Calu3 (cell line): ENCODE measurements at regions not wholly inside any gene's neighbourhood (a gene's known extent, or its start where the extent isn't known, plus 50 kb on each side); places are given as distances from the start of the nearest gene placed in this dataset.
A peak's percentile ranks its signal among the peaks of the same experiment; 100 is the strongest.

ENCODE experiments used
- BruUV-seq: library from RNA; stranded (reverse); fragments of 400-500 nt; replicated peaks from 2 replicates; lab custom pipeline; 2021; lab: Mats Ljungman, UMichigan
- CTCF ChIA-PET: fragments of 300-600 bp; sonication (Branson Sonifier 250); formaldehyde crosslinking; loops from one replicate; lab custom pipeline; 2022; ENCODE audit warnings: antibody characterized with exemption; lab: Charles Lee
- DNase-seq: peaks from one replicate; pipeline ENCODE4 v3.0.0; 2022
- H3K27ac Mint-ChIP-seq: one replicate; pipeline ENCODE4 v1.8.0; 2022; ENCODE audit warnings: mixed read lengths; ENCODE audit not compliant: unreplicated experiment
- H3K27me3 Mint-ChIP-seq: one replicate; pipeline ENCODE4 v1.8.0; 2022; ENCODE audit warnings: mixed read lengths; ENCODE audit not compliant: unreplicated experiment
- H3K36me3 Mint-ChIP-seq: one replicate; pipeline ENCODE4 v1.8.0; 2022; ENCODE audit warnings: mild to moderate bottlenecking, moderate library complexity, mixed read lengths; ENCODE audit not compliant: insufficient read depth, unreplicated experiment
- H3K4me1 Mint-ChIP-seq: one replicate; pipeline ENCODE4 v1.8.0; 2022; ENCODE audit warnings: mild to moderate bottlenecking, low read depth, mixed read lengths; ENCODE audit not compliant: unreplicated experiment
- H3K4me3 Mint-ChIP-seq: one replicate; pipeline ENCODE4 v1.8.0; 2022; ENCODE audit warnings: mild to moderate bottlenecking, low read depth, moderate library complexity, mixed read lengths; ENCODE audit not compliant: unreplicated experiment
- H3K9me3 Mint-ChIP-seq: one replicate; pipeline ENCODE4 v1.8.0; 2022; ENCODE audit warnings: low read depth, mixed read lengths; ENCODE audit not compliant: unreplicated experiment
- intact Hi-C: fragments of 100-400 bp; cut with micrococcal nuclease; formaldehyde crosslinking; loops from one replicate; pipeline ENCODE4 v1.10.0; 2022; ENCODE audit not compliant: unreplicated experiment
- TF ChIP-seq, protein P1 (sequence below): fragments of 200-600 bp; IDR thresholded peaks from one replicate; pipeline ENCODE4 v1.8.0; 2022; ENCODE audit warnings: antibody characterized with exemption; ENCODE audit not compliant: unreplicated experiment

DNA sequence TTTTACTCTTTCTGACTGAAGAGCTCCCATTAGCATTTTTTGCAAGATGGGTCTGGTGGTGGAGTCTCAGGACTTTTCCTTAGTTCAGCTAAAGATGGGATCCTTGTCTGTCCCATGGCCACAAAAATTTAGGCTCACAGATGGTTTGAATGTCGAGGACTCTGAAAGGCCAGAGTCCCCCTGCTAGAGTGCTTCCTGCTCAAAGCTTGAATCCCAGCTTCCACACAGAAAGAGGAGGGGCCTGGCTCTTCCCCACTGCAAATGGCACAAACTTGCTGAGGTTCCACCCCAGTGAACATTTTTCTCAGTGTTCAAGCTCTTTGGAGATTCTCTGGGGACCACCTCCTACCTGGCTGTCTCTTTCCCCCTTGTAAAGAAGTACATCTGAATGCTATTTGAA, 64.7 kb upstream of the UGT2B15 start:
- Mint-ChIP-seq H3K9me3 (peaks cover 6% of the 10 kb centered on the region), H3K4me3 (no peak overlapping the region), H3K4me1 (peaks cover 45% of the 10 kb centered on the region), H3K36me3 (peaks cover 3% of the 10 kb centered on the region), H3K27me3 (no peaks in the 10 kb centered on the region), H3K27ac (peak overlapping the region; percentile 61)
- BruUV-seq: no TSS peak
- CTCF ChIA-PET: interaction anchor here (1.7 kb wide), 1 partner anchor 10 kb away, joined by 7 read pairs; no protein-coding TSS in a partner anchor
- TF ChIP-seq, protein P1, sequence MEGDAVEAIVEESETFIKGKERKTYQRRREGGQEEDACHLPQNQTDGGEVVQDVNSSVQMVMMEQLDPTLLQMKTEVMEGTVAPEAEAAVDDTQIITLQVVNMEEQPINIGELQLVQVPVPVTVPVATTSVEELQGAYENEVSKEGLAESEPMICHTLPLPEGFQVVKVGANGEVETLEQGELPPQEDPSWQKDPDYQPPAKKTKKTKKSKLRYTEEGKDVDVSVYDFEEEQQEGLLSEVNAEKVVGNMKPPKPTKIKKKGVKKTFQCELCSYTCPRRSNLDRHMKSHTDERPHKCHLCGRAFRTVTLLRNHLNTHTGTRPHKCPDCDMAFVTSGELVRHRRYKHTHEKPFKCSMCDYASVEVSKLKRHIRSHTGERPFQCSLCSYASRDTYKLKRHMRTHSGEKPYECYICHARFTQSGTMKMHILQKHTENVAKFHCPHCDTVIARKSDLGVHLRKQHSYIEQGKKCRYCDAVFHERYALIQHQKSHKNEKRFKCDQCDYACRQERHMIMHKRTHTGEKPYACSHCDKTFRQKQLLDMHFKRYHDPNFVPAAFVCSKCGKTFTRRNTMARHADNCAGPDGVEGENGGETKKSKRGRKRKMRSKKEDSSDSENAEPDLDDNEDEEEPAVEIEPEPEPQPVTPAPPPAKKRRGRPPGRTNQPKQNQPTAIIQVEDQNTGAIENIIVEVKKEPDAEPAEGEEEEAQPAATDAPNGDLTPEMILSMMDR: no peak
- intact Hi-C loops: no loop called here
- DNase-seq: no peak

DNA sequence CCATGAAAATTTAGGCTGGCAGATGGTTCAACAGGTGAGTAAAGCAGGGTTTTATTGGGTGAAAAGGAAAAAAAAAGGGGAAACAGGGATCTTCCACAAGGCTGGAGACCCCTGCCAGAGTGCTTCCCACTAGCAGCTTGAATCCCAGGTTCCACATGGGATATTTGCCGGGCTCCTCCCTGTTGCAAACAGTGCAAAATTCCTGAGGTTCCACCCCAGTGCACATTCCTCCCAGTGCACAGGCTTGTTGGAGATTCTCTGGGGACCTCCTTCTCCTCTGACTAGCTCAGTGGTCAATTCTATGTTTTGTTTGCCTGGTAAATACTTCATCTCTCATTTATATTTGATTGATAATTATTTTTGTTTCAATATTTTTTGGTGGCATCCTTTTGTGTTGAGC, 66.4 kb upstream of the UGT2B15 start:
- Mint-ChIP-seq H3K4me1 (peaks cover 45% of the 10 kb centered on the region), H3K9me3 (peaks cover 2% of the 10 kb centered on the region), H3K27ac (no peak overlapping the region), H3K4me3 (no peak overlapping the region), H3K27me3 (no peaks in the 10 kb centered on the region), H3K36me3 (peaks cover 3% of the 10 kb centered on the region)
- no peak for DNase-seq
- BruUV-seq: no TSS peak
- TF ChIP-seq, protein P1: no peak
- CTCF ChIA-PET: no interaction called here
- intact Hi-C loops: no loop called here

DNA sequence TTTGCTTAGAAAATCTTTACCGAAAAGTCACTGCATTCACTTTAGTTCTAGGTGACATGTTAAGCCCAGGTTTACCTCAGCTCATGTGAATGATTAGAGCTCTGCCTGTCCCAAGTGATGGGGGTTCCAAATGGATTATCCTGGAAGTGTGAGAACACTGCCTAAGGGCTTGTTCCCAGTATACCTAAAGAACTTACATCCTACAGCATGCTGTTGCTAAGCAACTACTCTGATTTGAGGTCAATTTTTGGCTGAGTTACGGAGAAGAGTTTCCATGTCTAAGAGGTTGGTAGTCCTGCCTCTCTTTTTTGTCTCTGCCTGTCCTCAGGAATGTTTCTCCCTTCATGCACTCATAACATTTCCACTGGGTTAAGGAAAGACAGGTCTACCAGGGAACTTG, 67.6 kb upstream of the UGT2B15 start:
- TF ChIP-seq, protein P1: no peak
- intact Hi-C loops: no loop called here
- no TSS peak for BruUV-seq
- Mint-ChIP-seq H3K27ac (no peak overlapping the region), H3K36me3 (no peaks in the 10 kb centered on the region), H3K27me3 (no peaks in the 10 kb centered on the region), H3K4me1 (peaks cover 40% of the 10 kb centered on the region), H3K9me3 (peaks cover 2% of the 10 kb centered on the region), H3K4me3 (no peak overlapping the region)
- CTCF ChIA-PET: interaction anchor here (0.5 kb wide), 1 partner anchor 182 kb away, joined by 8 read pairs; no protein-coding TSS in a partner anchor
- no peak for DNase-seq

DNA sequence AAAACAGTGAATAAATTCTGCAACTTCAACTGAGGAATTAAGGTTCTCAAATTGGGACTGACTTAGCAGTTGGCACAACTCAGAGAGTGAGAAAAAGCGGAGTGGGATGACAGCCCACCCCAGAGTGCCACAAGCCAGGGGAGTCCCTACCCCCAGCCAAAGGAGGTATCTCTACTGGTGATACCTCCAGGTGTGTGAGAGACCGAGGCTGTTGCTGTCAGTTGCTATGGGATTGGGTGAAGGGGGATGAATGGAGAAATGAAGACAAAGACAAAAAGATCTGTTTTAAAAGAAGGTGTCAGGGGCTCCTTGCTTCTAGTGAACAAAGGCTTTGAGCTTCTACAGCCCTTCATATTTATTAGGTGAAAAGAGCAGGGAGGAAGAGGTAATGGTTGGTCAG, 71.4 kb upstream of the UGT2B10 start:
- TF ChIP-seq, protein P1: no peak
- no TSS peak for BruUV-seq
- peak overlapping the region; percentile 81 for H3K27ac Mint-ChIP-seq
- peaks cover 37% of the 10 kb centered on the region for H3K4me1 Mint-ChIP-seq
- no peak for DNase-seq
- H3K27me3 Mint-ChIP-seq: no peaks in the 10 kb centered on the region
- H3K36me3 Mint-ChIP-seq: peaks cover 6% of the 10 kb centered on the region
- peak overlapping the region; percentile 19 for H3K4me3 Mint-ChIP-seq
- peaks cover under 1% of the 10 kb centered on the region for H3K9me3 Mint-ChIP-seq
- intact Hi-C loops: loop anchor here (2.0 kb wide), 1 partner anchor 162 kb away; no protein-coding TSS in a partner anchor
- CTCF ChIA-PET: interaction anchor here (1.5 to 2.0 kb wide), 2 partner anchors 9 to 207 kb away, joined by 3 to 7 read pairs; partner anchors contain the start of gene UGT2A3
